ENCODE measurements at regions not wholly inside any gene's neighbourhood (a gene's known extent, or its start where the extent isn't known, plus 50 kb on each side); places are given as distances from the start of the nearest gene placed in this dataset.

DNA sequence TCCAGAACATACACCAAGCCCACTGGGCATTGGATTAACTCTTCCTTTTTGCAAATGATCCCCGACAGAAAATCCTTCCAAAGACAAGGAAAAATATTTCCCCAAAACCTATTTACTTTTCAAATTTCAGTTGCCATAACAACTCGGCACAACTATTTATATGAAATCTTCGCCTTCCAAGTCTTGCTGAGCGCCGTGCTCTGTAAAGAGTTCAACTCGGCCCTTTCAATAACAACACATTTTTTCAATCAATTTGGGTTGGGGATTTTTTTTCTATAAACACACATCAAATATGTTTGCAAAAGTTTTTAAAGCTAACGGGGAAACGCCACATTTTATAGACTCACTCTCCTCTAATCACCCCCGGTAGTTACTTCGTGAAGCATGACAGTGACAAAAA lies 333.8 kb downstream of the MN1 start:
- FAIRE-seq (no peak), DNase-seq (ENCODE audit: low read depth in 1 of 2, low spot score in 2 of 2) (no peak)
- no peak overlapping the region for H3K56ac ChIP-seq (replicated peaks; ENCODE audit: insufficient read length, low read depth, low read length)
- H3K23ac ChIP-seq (ENCODE audit: insufficient read length): no peak overlapping the region
- H3K14ac ChIP-seq (ENCODE audit: insufficient read length): no peak overlapping the region
- H2AK5ac ChIP-seq (ENCODE audit: low read depth, low read length): no peak overlapping the region
- H2BK5ac ChIP-seq (ENCODE audit: low read depth, low read length): no peak overlapping the region
- H3K4me3 ChIP-seq (ENCODE audit: extremely low read depth in 1 of 4, insufficient read depth in 2 of 4, low read depth in 3 of 4, low read length in 4 of 4): no peak overlapping the region
- no peak overlapping the region for H2BK120ac ChIP-seq (replicated peaks; ENCODE audit: low read depth, low read length)
- H4K8ac ChIP-seq (ENCODE audit: extremely low read depth, insufficient read depth, low read length): no peak overlapping the region
- no peaks in the 10 kb centered on the region for H3K36me3 ChIP-seq (ENCODE audit: control insufficient read depth in 2 of 4, insufficient read depth in 4 of 4, low read length in 3 of 4)
- no peak overlapping the region for H2BK20ac ChIP-seq (ENCODE audit: low read length)
- ChIA-PET POLR2A (ENCODE audit: partially characterized antibody) (interaction anchor here (0.6 kb wide), 1 partner anchor 802 kb away, joined by 3 read pairs; no protein-coding TSS in a partner anchor), CTCF (ENCODE audit: partially characterized antibody) (interaction anchor here (0.7 to 1.8 kb wide), 3 partner anchors 36 to 358 kb away, joined by 3 to 4 read pairs (median 4); no protein-coding TSS in a partner anchor)
- no peak overlapping the region for H3K18ac ChIP-seq (ENCODE audit: extremely low read depth, low read length)
- H3K23me2 ChIP-seq (ENCODE audit: low read depth, low read length): peaks cover 12% of the 10 kb centered on the region; the same call in 1 of the 2 replicates
- H3K79me1 ChIP-seq (ENCODE audit: low read depth, low read length): no peaks in the 10 kb centered on the region
- no peak overlapping the region for H2AFZ ChIP-seq (ENCODE audit: low read length)
- H2BK12ac ChIP-seq (ENCODE audit: low read depth, low read length): no peak overlapping the region
- 88% methylated on average over 10 of the region's 10 CpGs; no CpG with 5 or more reads in 1 of the 2 experiments for WGBS, 2 experiments (ENCODE audit: extremely low coverage in 1 of 2, insufficient coverage in 1 of 2, insufficient read length in 1 of 2, insufficient replicate concordance in 2 of 2, low coverage in 1 of 2, low lambda C conversion rate in 2 of 2, missing lambda C conversion rate in 1 of 2)
- no peaks in the 10 kb centered on the region; a peak in 2 of 7 replicates for H3K27me3 ChIP-seq (replicated peaks in 1 of 4; ENCODE audit: control insufficient read depth in 3 of 4, extremely low read depth in 1 of 4, insufficient read depth in 3 of 4, low read length in 3 of 4)
- peaks cover 0 to 7% of the 10 kb centered on the region in 2 experiments for H4K20me1 ChIP-seq (replicated peaks in 1 of 2; ENCODE audit: control insufficient read depth in 1 of 2, insufficient read depth in 2 of 2, low read length in 2 of 2)
- no peak overlapping the region for H4K5ac ChIP-seq (ENCODE audit: insufficient read length, low read depth, low read length)
- no peak overlapping the region for H2BK15ac ChIP-seq (ENCODE audit: low read length)
- H3K9me3 ChIP-seq (ENCODE audit: insufficient read depth in 2 of 2, low read depth in 1 of 2, low read length in 1 of 2): no peaks in the 10 kb centered on the region
- H3K9ac ChIP-seq (replicated peaks in 1 of 4; ENCODE audit: extremely low read depth in 1 of 4, low read depth in 3 of 4, low read length in 3 of 4): no peak overlapping the region
- no peak overlapping the region for H3K4me2 ChIP-seq (ENCODE audit: insufficient read depth in 1 of 2, low read depth in 2 of 2, low read length in 2 of 2)
- no peak overlapping the region for H3K4ac ChIP-seq (replicated peaks; ENCODE audit: insufficient read length, low read depth, low read length)
- H4K91ac ChIP-seq (replicated peaks; ENCODE audit: insufficient read length, low read length): no peak overlapping the region
- no peaks in the 10 kb centered on the region for H3K79me2 ChIP-seq (ENCODE audit: control insufficient read depth in 1 of 2, insufficient read depth in 2 of 2, low read length in 2 of 2)
- H3K4me1 ChIP-seq (replicated peaks in 1 of 4; ENCODE audit: control insufficient read depth in 3 of 4, insufficient read depth in 4 of 4, low read length in 3 of 4): peaks cover 0 to 2% (median under 1%) of the 10 kb centered on the region in 4 experiments; a peak in 2 of 7 replicates
- no peak overlapping the region for H3K27ac ChIP-seq (ENCODE audit: low read depth, low read length)

Measured in H1 (cell line).